ENCODE measurements at regions not wholly inside any gene's neighbourhood (a gene's known extent, or its start where the extent isn't known, plus 50 kb on each side); places are given as distances from the start of the nearest gene placed in this dataset.

- no peak for DNase-seq (ENCODE audit: low read depth)
- H3K4me3 ChIP-seq (ENCODE audit: low read length) = no peak overlapping the region
- no peak for TF ChIP-seq CTCF (conservative IDR thresholded peaks at IDR 0.05; ENCODE audit: low read depth, low read length)
These were observed 540.0 kb downstream of the LMO7 start for GRCh38 chr13:76175961-76176725.

GRCh38 chr13:76168661-76169060 is 532.5 kb downstream of the LMO7 start:
- no peak for TF ChIP-seq CTCF (conservative IDR thresholded peaks at IDR 0.05; ENCODE audit: low read depth, low read length)
- H3K4me3 ChIP-seq (ENCODE audit: low read length) = no peak overlapping the region

GRCh38 chr13:76164290-76164689 is 528.2 kb downstream of the LMO7 start:
- TF ChIP-seq CTCF (conservative IDR thresholded peaks at IDR 0.05; ENCODE audit: low read depth, low read length) = no peak
- no peak overlapping the region for H3K4me3 ChIP-seq (ENCODE audit: low read length)
- DNase-seq (ENCODE audit: low read depth) = no peak

More at GRCh38 chr13:76168661-76169060, 532.5 kb downstream of the LMO7 start:
- no peak for DNase-seq (ENCODE audit: low read depth)

- no peak overlapping the region for H3K4me3 ChIP-seq (ENCODE audit: low read length)
- DNase-seq (ENCODE audit: low read depth) = no peak
- no peak for TF ChIP-seq CTCF (conservative IDR thresholded peaks at IDR 0.05; ENCODE audit: low read depth, low read length)
These were observed 527.6 kb downstream of the LMO7 start for GRCh38 chr13:76163761-76164160.

GRCh38 chr13:76160961-76161925 is 525.1 kb downstream of the LMO7 start:
- DNase-seq (ENCODE audit: low read depth) = no peak
- no peak for TF ChIP-seq CTCF (conservative IDR thresholded peaks at IDR 0.05; ENCODE audit: low read depth, low read length)
- no peak overlapping the region for H3K4me3 ChIP-seq (ENCODE audit: low read length)

- no peak for DNase-seq (ENCODE audit: low read depth)
- H3K4me3 ChIP-seq (ENCODE audit: low read length) = no peak overlapping the region
- no peak for TF ChIP-seq CTCF (conservative IDR thresholded peaks at IDR 0.05; ENCODE audit: low read depth, low read length)
These were observed 524.4 kb downstream of the LMO7 start for GRCh38 chr13:76160506-76160905.
